Omental fat pad (tissue), 3 donors: ENCODE measurements at regions not wholly inside any gene's neighbourhood (a gene's known extent, or its start where the extent isn't known, plus 50 kb on each side); places are given as distances from the start of the nearest gene placed in this dataset.

Experiments used
- ATAC-seq: fragments of 150-250 bp; one replicate; pipeline ENCODE4 v1.9.1; 2016; ENCODE audit warnings: mild to moderate bottlenecking, moderate library complexity; ENCODE audit not compliant: low FRiP score
- DNase-seq: peaks from one replicate; pipeline ENCODE4 v3.0.0-alpha.2; 2019; ENCODE audit warnings: low spot score
- TF ChIP-seq, protein P1 (sequence below), 3 donors: fragments of 450-650 bp; IDR thresholded peaks; one replicate each; pipeline ENCODE4 v1.5.1; 2016 to 2017; ENCODE audit warnings: antibody characterized with exemption in 3 of 3, mild to moderate bottlenecking in 3 of 3, moderate library complexity in 2 of 3

DNA sequence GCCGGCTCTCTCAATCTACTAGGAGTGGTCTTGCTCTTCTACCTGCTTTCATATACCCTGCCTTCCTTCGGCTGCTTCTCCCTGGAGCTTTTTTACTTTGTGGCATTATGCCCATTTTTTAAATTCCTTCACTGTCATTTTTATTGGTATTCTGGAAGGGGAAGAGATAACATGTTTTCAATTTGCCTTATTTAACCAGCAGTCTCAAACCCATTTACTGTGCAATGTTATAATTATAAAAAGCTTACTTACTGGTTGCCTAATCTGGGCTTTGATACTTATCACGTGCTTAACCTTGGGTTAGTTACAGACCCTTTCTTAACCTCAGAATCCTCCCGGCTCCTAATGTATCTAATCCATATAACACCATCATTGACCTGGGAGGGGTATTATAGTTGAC, 128.1 kb downstream of the SIPA1L2 start:
- no peak for DNase-seq
- ATAC-seq = no peak
- TF ChIP-seq, protein P1, sequence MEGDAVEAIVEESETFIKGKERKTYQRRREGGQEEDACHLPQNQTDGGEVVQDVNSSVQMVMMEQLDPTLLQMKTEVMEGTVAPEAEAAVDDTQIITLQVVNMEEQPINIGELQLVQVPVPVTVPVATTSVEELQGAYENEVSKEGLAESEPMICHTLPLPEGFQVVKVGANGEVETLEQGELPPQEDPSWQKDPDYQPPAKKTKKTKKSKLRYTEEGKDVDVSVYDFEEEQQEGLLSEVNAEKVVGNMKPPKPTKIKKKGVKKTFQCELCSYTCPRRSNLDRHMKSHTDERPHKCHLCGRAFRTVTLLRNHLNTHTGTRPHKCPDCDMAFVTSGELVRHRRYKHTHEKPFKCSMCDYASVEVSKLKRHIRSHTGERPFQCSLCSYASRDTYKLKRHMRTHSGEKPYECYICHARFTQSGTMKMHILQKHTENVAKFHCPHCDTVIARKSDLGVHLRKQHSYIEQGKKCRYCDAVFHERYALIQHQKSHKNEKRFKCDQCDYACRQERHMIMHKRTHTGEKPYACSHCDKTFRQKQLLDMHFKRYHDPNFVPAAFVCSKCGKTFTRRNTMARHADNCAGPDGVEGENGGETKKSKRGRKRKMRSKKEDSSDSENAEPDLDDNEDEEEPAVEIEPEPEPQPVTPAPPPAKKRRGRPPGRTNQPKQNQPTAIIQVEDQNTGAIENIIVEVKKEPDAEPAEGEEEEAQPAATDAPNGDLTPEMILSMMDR (IDR thresholded peaks at IDR 0.05) = no peak

DNA sequence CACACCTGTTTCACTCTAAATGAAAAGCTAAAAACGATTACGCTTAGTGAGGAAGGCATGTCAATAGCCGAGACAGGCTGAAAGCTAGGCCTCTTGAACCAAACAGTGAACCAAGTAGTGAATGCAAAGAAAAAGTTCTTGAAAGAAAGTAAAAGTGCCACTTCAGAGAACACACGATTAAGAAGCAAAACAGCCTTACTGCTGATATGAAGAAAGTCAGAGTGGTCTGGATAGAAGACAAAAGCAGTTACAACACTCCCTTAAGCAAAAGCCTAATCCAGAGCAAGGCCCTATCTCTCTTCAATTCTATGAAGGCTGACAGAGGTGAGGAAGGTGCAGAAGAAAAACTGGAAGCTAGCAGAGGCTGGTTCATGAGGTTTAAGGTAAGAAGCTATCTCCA, 130.7 kb downstream of the SIPA1L2 start:
- ATAC-seq (no peak), DNase-seq (no peak)
- TF ChIP-seq, protein P1 (IDR thresholded peaks at IDR 0.05) = no peak

DNA sequence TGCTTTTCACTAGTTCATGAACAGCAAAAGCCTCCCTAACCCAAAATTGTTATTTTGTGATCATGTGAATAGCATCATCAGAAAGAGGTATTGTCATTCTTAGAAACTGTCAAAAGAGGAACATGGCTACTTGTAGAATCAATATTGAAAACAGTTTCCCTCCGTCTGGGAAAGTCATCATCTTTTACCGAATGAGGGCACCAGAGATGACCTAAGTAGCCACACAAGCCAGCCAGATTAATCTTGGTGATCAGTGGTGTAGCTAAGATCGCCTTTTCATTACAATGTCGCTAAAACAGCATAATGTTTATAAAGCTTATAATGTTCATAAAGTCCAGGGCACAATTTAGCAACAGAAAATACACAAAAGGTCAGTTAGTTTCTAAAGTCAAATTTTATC, 136.1 kb downstream of the SIPA1L2 start:
- ATAC-seq (no peak), DNase-seq (no peak)
- TF ChIP-seq, protein P1 (IDR thresholded peaks at IDR 0.05) = no peak

DNA sequence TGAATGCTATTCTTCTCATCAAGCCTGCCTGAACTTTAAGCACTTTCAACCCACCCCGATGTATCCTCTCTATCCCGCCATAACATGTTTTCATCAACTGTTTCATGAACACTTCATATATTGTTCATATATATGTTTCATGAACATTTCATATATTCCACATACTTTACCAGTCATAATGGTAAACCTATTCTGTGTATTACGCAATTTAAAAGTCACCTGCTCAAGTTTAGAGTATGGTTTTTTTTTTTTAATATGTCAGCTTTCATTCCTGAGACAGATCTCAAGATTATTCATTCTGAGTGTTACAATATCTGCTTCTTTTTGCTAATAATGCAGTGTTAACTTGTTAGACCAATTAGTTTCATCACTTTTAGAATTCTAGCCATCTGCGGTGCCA, 140.7 kb downstream of the SIPA1L2 start:
- DNase-seq (no peak), ATAC-seq (no peak)
- TF ChIP-seq, protein P1 (IDR thresholded peaks at IDR 0.05) = no peak

DNA sequence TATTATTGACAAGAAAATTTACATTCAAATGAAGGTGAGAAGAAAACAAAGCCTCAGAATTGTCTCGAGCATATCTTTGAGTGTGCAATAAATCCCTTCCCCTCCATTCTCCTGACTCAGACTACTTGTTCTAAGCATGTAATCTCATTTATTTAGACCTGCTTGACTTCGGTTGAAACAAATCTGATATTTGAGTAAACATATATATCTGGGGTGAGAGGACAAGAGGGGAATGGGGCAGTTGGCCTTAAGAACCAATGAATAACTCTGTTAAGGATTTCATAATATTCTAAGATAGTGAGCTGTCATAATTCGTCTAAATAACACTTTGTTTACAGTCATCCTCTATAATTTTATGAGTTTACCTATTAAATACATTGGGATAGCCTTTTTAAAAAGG, 142.7 kb downstream of the SIPA1L2 start:
- ATAC-seq (no peak), DNase-seq (no peak)
- TF ChIP-seq, protein P1 (IDR thresholded peaks at IDR 0.05) = no peak

DNA sequence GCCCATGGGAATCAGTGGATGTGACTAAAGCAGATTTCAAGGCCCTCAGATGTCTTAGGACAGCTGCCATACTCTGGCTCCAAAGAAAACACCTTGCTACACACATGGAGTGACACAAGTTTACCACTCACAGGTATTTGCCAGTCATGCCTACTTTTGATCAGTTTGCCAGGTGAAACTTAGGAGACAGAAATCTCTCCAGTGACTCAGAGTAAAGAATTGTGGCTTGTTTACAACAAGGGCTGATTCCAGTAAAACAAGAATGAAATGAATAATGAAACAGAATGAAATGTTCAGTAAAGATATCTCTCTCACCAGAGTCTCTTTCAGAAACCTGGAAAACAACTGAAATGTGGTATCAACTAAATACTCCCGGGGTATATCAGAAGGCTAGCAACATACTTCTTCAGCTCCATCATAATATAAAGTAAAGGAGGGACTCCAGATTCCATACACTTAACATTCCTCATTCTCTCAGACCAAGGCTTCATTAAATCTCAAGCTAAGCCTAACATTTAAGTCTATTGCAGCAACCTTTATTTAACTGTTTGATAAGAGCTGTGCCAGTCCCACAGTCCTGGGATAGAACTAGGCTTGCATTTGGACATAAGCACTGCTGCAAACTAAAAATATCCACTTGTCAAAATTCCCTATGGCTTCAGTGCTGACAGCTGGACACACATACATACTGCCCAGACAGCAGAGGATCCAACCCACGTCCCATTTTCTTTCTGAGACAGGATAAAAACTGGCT, 143.3 kb downstream of the SIPA1L2 start:
- no peak for DNase-seq
- peak; percentile 71 for ATAC-seq
- TF ChIP-seq, protein P1 (IDR thresholded peaks at IDR 0.05) = no peak

DNA sequence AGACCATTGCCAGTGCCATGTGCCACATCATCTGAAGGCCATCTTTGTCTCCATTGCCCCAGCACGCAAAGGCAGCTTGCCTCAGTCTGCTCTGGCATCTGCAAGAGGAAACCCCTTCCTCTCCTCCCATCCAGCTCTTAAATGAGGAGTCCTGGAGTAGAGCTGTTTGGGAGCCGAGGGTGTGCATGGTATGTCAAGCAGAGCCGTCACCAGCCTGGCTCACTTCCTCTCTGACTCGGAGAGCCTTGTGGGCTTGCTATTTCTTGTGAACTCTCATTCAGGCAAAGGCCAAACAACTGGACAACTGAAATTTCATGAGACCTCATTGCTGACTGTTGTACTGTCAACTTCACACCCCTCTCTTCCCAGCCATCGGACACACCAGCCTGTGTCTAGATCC, 143.9 kb downstream of the SIPA1L2 start:
- ATAC-seq (peak; percentile 49), DNase-seq (no peak)
- TF ChIP-seq, protein P1 (IDR thresholded peaks at IDR 0.05) = no peak
